Left hindlimb (tissue), 1 donor: ENCODE measurements at regions not wholly inside any gene's neighbourhood (a gene's known extent, or its start where the extent isn't known, plus 50 kb on each side); places are given as distances from the start of the nearest gene placed in this dataset.
A peak's percentile ranks its signal among the peaks of the same experiment; 100 is the strongest.
"Not testable (repeated sequence)": the region's sequence is repeated elsewhere in the genome, so short reads cannot be mapped to it uniquely, and the experiment has no call there.

Source experiments
- DNase-seq: peaks from one replicate; pipeline ENCODE4 v3.0.0-alpha.2; 2018

DNA sequence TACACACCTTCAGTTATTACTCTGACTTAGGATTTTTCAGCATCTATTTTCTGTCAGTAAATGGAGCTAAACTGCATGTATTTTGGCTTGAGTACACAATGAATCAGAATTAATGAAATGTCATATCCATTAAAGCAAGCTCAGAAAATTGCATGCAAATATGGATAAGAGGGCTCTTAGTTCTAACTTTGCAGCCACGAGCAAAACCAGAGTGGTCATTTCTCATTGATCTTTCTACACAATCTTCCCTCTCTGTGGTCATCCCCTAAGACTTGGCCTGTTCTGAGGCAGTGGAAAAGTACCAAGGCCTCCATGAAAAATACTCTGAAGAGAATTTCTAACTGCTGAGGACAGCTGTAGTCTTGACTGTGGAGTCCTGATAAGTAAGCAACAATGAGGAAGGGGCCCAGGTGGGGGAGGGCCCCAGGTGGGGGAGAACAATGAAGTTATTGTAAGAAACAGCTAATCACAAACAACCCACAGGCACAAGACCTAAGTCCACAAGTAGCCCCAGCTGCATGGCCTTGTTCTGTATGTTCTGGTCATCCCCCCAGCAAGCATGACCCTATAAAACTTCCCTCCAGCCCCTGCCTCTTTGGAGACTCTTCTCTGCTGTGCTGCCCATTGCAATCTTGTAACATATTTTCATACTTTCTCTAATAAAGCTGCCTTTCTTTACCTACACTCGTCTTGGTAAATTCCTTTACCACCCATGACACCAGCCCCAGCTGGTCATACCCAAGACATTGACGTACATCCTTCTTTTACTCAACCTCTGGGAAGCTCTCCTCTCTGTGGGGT lies 230.3 kb downstream of the TDRD15 start:
- no peak for DNase-seq

DNA sequence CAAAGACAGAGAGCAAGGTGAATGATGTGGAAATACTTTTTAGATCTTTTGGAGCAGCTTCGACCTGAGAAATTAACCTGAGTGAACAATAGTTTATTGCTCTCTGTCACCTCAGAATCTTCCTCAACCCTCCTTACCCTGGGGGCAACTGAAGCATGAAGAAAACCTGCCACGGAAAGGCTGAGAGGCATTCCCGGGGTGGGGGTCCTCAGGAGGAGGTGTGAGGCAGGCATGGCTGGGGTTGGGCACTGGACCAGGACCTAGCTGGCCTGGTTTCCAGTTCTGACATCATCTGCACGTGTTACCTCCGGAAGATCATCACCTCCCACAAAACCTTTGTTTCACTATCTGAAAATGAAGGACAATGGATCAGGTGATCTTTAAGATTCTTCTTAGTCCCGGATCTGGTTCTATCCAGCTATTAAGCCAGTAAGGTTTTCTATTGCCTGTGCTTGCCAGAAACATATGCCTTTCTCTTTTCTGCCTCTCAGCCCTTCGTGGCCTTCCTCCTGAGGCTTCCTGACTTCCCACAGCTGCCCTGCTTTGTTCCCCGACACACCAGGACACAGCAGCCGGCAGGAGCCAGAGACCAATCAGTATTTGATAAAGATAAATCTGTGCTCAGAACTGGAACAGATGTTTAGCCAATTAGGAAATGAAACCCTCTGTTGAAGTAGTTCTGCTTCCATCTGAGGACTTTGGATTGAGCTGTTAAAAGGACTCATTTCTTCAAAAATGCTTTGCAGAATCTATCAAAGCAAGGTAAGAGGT lies 232.5 kb downstream of the TDRD15 start:
- DNase-seq = no peak

- DNase-seq = no peak
These were observed 233.1 kb downstream of the TDRD15 start for GRCh38 chr2:21356857-21357255.

- no peak for DNase-seq
These were observed 235.2 kb downstream of the TDRD15 start for GRCh38 chr2:21358976-21359375.

GRCh38 chr2:21361384-21361783 lies 237.6 kb downstream of the TDRD15 start:
- no peak for DNase-seq

DNA sequence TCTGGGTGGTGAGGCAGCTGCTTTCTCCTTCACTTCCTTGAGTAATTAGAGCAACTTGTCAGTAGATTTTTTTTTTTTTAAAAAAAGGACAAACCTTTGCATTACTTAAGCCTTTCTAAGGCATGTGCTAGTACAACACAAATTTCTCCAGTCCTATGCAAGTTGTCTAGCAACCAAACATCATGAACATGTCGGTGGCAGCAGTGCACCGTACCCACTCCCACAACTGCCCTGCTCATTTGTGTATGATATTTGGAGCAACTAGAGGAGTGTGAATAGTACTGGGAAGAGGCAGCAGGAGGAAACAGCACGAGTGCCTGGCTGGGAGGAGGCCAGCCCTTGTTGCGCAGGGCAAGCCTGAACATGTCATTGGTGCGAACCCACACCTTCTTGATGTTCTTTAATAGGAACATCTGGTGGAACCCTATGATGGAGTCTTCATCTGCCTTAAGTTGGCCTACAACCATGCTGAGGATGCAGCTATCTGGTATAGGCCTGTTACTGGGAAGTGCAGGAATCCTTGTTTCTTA lies 238.3 kb downstream of the TDRD15 start:
- no peak for DNase-seq

DNA sequence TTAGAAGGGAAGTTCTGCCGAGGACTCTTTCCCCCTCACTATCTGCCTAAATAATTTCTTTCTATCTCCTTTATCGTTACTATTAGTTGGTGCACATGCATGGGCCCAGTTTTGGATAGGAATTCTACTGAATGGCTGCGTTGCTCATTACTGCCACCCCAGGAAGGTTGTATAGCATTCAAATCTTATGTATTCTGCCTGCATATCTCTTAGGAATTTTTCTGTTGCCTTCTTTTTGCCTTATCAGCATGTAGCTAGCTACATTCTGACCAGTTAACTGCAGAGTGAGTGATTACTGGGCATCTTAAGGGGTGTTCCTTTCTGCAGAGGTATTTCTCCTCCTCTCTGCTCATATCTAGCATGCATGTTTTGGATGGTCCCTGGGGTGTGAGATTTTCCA lies 239.6 kb downstream of the TDRD15 start:
- DNase-seq = no peak

- no peak for DNase-seq
These were observed 243.7 kb downstream of the TDRD15 start for GRCh38 chr2:21367421-21367820.

DNA sequence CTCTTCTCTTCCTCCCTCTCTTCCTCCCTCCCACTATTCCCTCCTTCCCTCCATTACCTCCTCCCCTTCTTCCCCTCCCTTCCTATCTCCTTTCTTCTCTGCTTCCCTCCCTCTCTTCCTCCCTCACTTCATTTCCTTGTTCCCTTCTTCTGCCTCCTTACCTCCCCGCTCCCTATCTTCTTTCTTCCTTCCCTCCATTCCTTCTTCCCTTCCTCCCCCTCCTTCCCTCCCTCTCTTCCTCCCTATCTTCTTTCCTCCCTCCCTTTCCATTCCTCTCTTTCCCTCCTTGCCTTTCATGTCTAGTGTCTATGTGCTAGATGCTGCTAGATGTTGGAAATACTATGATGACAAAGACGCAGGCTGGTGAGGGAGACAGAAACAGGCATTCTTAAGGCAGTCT lies 246.0 kb downstream of the TDRD15 start:
- no peak for DNase-seq

GRCh38 chr2:21371499-21372003 lies 247.8 kb downstream of the TDRD15 start:
- DNase-seq = no peak

GRCh38 chr2:21372654-21373053 lies 248.9 kb downstream of the TDRD15 start:
- DNase-seq = no peak

DNA sequence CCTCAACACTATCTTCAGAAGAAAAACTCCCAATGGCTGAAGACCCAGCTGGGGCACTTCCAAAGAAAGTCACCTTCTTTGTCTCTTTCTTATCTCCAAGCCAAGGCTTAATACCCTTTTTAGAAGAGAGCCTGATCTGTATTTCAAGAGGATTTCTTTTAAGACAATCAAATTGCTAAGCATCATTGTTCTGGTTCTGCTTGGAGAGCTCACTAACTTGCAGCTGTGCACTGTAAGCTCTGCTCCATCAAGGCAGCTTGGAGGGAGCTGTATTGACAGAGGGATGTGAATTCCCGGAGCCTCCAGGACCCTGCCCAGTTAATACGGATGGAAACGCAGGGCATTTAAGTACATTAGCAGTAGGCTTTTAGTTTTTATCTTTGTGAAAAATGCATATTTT lies 253.1 kb downstream of the TDRD15 start:
- DNase-seq = no peak

DNA sequence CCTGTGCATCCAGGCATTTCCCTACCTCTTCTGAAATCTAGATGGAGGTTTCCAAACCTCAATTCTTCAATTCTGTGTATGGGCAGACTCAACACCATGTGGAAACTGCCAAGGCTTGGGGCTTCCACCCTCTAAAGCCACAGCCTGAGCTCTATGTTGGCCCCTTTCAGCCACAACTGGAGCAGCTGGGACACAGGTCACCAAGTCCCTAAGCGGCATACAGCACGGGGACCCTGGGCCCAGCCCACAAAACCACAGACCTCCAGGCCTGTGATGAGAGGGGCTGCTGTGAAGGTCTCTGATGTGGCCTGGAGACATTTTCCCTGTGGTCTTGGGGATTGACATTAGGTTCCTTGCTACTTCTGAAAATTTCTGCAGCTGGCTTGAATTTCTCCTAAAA lies 255.4 kb downstream of the TDRD15 start:
- peak; percentile 44 for DNase-seq

DNA sequence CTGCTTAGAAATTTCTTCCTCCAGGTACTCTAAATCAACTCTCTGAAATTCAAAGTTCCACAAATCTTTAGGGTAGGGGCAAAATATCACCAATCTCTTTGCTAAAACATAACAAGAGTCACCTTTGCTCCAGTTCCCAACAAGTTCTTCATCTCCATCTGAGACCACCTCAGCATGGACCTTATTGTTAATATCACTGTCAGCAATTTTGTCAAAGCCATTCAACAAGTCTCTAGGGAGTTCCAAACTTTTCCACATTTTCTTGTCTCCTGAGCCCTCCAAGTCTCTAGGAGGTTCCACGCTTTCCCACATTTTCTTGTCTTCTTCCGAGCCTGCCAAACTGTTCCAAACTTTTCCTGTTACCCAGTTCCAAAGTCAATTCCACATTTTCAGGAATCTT lies 255.9 kb downstream of the TDRD15 start:
- DNase-seq = not testable (repeated sequence)

DNA sequence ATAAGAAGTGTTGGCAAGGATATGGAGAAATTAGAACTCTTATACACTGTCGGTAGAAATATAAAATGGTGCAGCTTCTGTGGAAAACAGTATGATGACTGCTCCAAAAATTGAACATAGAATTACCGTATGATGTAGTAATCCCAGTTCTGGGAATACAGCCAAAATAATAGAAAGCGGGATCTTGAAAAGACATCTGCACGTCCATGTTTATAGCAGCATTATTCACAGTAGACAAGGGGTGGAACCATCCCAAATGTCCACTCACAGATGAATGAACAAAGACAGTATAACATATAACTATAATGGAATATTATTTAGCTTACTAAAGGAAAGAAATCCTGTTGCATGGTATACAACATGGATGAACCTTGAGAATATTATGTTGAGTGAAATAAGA lies 257.7 kb downstream of the TDRD15 start:
- no peak for DNase-seq

DNA sequence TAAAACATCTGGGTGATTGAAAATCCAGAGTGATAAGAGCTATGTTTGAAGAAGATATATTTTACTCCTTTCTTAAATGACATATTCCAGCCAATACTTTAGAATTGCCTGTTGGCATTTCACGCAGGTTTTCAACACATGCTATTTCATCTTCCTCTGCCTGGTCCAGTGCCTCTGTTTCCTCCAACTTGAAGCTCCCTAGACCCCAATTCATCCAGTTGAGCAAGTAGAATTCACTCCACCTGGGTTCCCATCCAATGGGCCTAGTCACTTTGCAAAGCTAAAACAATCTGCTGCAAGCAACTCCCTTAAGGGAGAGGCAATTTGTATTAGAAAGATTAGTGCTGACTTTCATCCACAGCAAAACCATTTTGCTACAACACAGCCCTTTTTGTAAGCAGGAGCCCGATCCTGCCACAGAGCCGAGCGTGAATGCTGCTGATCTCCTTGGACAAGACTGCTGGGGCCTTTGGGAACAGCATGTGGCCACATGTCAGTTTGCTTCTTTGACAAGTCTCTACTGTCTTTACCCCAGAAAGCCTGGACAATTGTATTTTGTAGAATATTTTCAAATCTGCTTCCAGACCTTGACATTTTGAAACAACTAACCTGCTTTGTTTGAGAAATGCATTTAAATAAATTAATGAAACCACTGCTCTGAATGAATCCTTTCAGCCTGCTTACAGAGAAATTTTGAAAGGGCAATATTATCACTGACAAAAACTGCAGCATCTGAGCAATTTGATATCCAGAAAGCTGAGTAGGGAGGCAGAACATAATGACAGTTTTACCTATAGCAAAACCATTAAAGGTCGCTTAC lies 259.1 kb downstream of the TDRD15 start:
- no peak for DNase-seq

DNA sequence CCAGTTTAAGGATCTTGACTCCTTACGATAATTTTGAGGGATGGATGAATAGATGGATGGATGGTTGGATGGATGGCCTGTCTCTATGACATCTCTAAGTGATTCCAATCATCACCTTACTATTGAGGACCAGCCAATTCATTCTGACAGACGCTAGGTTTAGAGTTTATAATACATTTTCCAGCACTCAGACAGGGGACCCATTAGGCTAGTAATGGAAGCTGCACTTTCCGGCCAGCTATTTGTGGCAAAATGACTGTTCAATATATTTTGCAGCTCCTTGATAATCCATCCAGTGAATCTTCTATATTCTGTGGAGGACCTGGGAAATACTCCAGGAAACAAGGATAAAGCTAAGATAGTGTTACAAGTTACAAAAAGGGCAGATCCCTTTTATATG lies 262.9 kb downstream of the TDRD15 start:
- no peak for DNase-seq

- DNase-seq = no peak
These were observed 268.9 kb downstream of the TDRD15 start for GRCh38 chr2:21392649-21393048.

DNA sequence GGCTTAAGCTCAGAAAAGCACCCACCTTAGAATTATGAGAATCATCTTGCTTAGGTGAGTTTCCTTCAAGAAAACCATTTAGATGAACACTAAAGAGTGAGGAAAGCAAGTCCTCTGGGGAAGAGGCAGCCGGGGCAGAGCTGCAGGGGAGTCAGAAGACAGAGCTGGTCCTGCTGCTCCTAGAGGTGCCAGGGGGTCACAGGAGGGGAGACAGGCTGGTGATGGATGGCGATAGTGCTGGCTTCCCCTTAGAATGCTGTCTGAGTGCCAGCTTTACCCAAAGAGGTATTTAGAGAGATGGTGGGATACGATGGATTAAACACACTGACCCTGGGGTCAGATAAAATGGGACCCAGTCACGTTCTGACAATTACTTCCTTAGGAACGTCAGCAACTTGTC lies 269.4 kb downstream of the TDRD15 start:
- DNase-seq = no peak

- no peak for DNase-seq
These were observed 271.6 kb downstream of the TDRD15 start for GRCh38 chr2:21395366-21395765.

GRCh38 chr2:21396252-21396651 lies 272.5 kb downstream of the TDRD15 start:
- no peak for DNase-seq

DNA sequence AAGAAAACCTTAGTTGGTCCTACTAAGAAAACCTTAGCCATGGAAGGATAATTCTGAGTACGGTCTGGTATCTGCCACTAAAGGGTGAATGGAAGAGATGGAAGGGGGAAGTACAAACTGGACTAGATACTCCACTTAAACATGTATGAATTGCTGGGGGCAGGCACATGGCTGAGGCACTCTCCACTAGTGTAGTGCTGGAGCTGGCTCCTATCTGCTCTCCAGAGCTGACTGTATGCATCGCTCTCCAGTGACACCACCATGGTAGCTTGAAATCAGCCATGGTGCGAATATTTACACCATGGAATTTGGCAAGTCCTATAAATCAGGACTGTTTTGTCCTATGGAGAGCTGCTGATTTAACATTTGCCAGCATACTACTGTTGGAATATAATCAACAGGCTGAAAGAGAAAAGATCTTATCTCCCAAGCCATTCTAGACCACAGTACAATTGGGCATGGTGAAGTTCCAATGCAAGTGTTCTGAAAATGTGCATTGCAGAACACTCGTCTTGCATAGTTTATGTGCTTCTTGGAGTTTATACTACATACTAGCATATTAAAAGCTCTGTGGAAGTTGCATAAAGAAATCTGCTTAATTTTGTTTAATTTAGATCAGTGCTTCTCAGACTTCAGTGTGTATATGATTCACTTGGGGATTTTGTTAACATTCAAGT lies 277.4 kb downstream of the TDRD15 start:
- no peak for DNase-seq
